ENCODE measurements at regions not wholly inside any gene's neighbourhood (a gene's known extent, or its start where the extent isn't known, plus 50 kb on each side); places are given as distances from the start of the nearest gene placed in this dataset.

GRCh38 chr20:30513050-30513628 is 744.3 kb upstream of the DEFB115 start:
- TF ChIP-seq CTCF (IDR thresholded peaks at IDR 0.05) (no peak), POLR2A (IDR thresholded peaks at IDR 0.05; ENCODE audit: low read depth) (no peak), EP300 (IDR thresholded peaks at IDR 0.05) (no peak), POLR2AphosphoS5 (IDR thresholded peaks at IDR 0.05) (no peak)
